GM12878 (cell line): ENCODE measurements at regions not wholly inside any gene's neighbourhood (a gene's known extent, or its start where the extent isn't known, plus 50 kb on each side); places are given as distances from the start of the nearest gene placed in this dataset.

Experiments used
- BACH1 ChIP-seq: fragments of 450-650 bp; IDR thresholded peaks from 2 replicates; pipeline ENCODE4 v1.6.1; 2017; ENCODE audit warnings: mild to moderate bottlenecking, borderline replicate concordance
- BCL3 ChIP-seq: IDR thresholded peaks from 2 replicates; pipeline ENCODE4 v1.6.1; 2011; ENCODE audit warnings: borderline replicate concordance, low read depth, mild to moderate bottlenecking, moderate library complexity, low read length; ENCODE audit not compliant: insufficient read depth, poor library complexity, severe bottlenecking
- POLR2AphosphoS5 ChIP-seq: IDR thresholded peaks from 2 replicates; pipeline ENCODE4 v1.6.1; 2011; ENCODE audit warnings: mild to moderate bottlenecking, low read length, inconsistent platforms
- ZSCAN29 ChIP-seq: fragments of 450-650 bp; IDR thresholded peaks from 2 replicates; pipeline ENCODE4 v1.6.1; 2017; ENCODE audit warnings: mild to moderate bottlenecking, moderate library complexity

GRCh38 chr21:9755611-9756010 lies 765.8 kb upstream of the TPTE start:
- no peak for TF ChIP-seq BACH1
- TF ChIP-seq POLR2AphosphoS5, result no peak
- no peak for TF ChIP-seq BCL3
- no peak for TF ChIP-seq ZSCAN29
